ENCODE measurements at regions not wholly inside any gene's neighbourhood (a gene's known extent, or its start where the extent isn't known, plus 50 kb on each side); places are given as distances from the start of the nearest gene placed in this dataset.

DNA sequence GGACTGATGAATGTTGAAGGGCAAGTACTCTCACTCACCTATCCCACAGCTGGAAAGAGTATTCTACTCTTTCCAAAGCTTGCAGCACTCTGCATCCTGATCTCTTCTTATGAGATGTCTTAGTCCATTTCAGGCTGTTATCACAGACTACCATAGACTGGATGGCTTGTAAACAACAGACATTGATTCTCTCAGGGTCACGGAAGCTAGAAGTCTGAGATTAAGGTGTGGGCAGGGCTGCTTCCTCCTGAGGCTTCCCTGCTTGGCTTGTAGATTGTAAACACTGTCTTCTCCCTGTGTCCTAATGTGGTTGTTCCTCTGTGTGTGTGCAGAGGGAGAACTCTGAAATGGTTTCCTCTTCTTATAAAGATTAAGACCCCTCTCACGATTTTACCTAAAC, 131.2 kb downstream of the MXRA5 start:
- no peak overlapping the region for H3K9ac ChIP-seq (ENCODE audit: control insufficient read depth, extremely low read depth, insufficient read depth, low read length)
- H3K9me1 ChIP-seq (ENCODE audit: control insufficient read depth, extremely low read depth, insufficient read depth, low read length), result no peaks in the 10 kb centered on the region
- H3K36me3 ChIP-seq (ENCODE audit: control insufficient read depth in 2 of 2, extremely low read depth in 1 of 2, insufficient read depth in 2 of 2, low read length in 2 of 2), result no peaks in the 10 kb centered on the region
- dilution Hi-C loops (cut with MboI; ENCODE audit: extremely low pct_ligation_motif_present, low sequenced_read_pairs), result no loop called here
- H3K4me3 ChIP-seq (ENCODE audit: control insufficient read depth in 2 of 3, extremely low read depth in 1 of 3, insufficient read depth in 2 of 3, low read depth in 1 of 3, low read length in 3 of 3), result no peak overlapping the region
- H3K4me2 ChIP-seq (ENCODE audit: control insufficient read depth, extremely low read depth, insufficient read depth, low read depth, low read length), result no peak overlapping the region
- H4K20me1 ChIP-seq (ENCODE audit: control insufficient read depth, extremely low read depth, insufficient read depth, low read length), result no peaks in the 10 kb centered on the region
- no peaks in the 10 kb centered on the region for H3K4me1 ChIP-seq (ENCODE audit: control insufficient read depth, extremely low read depth, insufficient read depth, low read length)
- H3K79me2 ChIP-seq (ENCODE audit: control insufficient read depth, insufficient read depth, low read length), result no peaks in the 10 kb centered on the region
- no peak overlapping the region for H3K27ac ChIP-seq (ENCODE audit: control insufficient read depth, insufficient read depth, low read length)
- TF ChIP-seq, protein P1, sequence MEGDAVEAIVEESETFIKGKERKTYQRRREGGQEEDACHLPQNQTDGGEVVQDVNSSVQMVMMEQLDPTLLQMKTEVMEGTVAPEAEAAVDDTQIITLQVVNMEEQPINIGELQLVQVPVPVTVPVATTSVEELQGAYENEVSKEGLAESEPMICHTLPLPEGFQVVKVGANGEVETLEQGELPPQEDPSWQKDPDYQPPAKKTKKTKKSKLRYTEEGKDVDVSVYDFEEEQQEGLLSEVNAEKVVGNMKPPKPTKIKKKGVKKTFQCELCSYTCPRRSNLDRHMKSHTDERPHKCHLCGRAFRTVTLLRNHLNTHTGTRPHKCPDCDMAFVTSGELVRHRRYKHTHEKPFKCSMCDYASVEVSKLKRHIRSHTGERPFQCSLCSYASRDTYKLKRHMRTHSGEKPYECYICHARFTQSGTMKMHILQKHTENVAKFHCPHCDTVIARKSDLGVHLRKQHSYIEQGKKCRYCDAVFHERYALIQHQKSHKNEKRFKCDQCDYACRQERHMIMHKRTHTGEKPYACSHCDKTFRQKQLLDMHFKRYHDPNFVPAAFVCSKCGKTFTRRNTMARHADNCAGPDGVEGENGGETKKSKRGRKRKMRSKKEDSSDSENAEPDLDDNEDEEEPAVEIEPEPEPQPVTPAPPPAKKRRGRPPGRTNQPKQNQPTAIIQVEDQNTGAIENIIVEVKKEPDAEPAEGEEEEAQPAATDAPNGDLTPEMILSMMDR (optimal IDR thresholded peaks at IDR 0.05 in 1 of 3, IDR thresholded peaks at IDR 0.05 in 1 of 3, conservative IDR thresholded peaks at IDR 0.05 in 1 of 3; ENCODE audit: extremely low read depth in 1 of 3, insufficient read depth in 2 of 3, low read length in 3 of 3), result no peak
- no peak for TF ChIP-seq EZH2 (IDR thresholded peaks at IDR 0.05; ENCODE audit: low read length)
- no peak overlapping the region for H2AFZ ChIP-seq (ENCODE audit: control insufficient read depth, low read length)
- H3K9me3 ChIP-seq (ENCODE audit: control insufficient read depth, low read depth, low read length), result no peaks in the 10 kb centered on the region
- FAIRE-seq (no peak), DNase-seq (ENCODE audit: low read depth, low spot score) (no peak)
- no peaks in the 10 kb centered on the region for H3K27me3 ChIP-seq (ENCODE audit: control insufficient read depth, extremely low read depth, insufficient read depth, low read length)

DNA sequence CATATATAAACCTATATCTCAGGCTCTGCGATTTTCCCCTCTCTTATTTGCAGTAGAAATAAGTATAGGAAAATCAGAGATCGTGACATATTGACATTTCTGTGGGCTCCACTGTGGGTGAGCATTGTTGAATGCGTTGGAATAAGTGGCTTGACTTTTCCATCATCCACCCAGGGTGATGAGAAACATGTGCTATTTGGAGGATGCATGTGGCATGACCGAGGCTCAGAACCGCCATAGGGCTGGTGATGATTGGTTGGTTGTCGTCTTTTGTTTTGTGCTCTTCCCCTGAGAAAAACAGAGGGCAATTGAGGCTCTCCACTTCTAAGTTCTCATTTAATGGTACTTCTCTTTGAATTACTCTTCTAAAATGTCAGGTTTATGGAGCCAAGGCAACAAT, 140.1 kb downstream of the MXRA5 start:
- H3K36me3 ChIP-seq (ENCODE audit: control insufficient read depth in 2 of 2, extremely low read depth in 1 of 2, insufficient read depth in 2 of 2, low read length in 2 of 2), result no peaks in the 10 kb centered on the region
- dilution Hi-C loops (cut with MboI; ENCODE audit: extremely low pct_ligation_motif_present, low sequenced_read_pairs), result no loop called here
- H4K20me1 ChIP-seq (ENCODE audit: control insufficient read depth, extremely low read depth, insufficient read depth, low read length), result no peaks in the 10 kb centered on the region

More for the DNA sequence above, 140.1 kb downstream of the MXRA5 start:
- no peak overlapping the region for H3K4me3 ChIP-seq (ENCODE audit: control insufficient read depth in 2 of 3, extremely low read depth in 1 of 3, insufficient read depth in 2 of 3, low read depth in 1 of 3, low read length in 3 of 3)
- no peak overlapping the region for H3K9ac ChIP-seq (ENCODE audit: control insufficient read depth, extremely low read depth, insufficient read depth, low read length)
- DNase-seq (ENCODE audit: low read depth, low spot score) (no peak), FAIRE-seq (no peak)
- no peaks in the 10 kb centered on the region for H3K79me2 ChIP-seq (ENCODE audit: control insufficient read depth, insufficient read depth, low read length)
- H3K9me1 ChIP-seq (ENCODE audit: control insufficient read depth, extremely low read depth, insufficient read depth, low read length), result no peaks in the 10 kb centered on the region
- no peaks in the 10 kb centered on the region for H3K9me3 ChIP-seq (ENCODE audit: control insufficient read depth, low read depth, low read length)
- no peak overlapping the region for H2AFZ ChIP-seq (ENCODE audit: control insufficient read depth, low read length)
- H3K4me1 ChIP-seq (ENCODE audit: control insufficient read depth, extremely low read depth, insufficient read depth, low read length), result no peaks in the 10 kb centered on the region
- TF ChIP-seq EZH2 (IDR thresholded peaks at IDR 0.05; ENCODE audit: low read length), result no peak
- TF ChIP-seq, protein P1 (optimal IDR thresholded peaks at IDR 0.05 in 1 of 3, IDR thresholded peaks at IDR 0.05 in 1 of 3, conservative IDR thresholded peaks at IDR 0.05 in 1 of 3; ENCODE audit: extremely low read depth in 1 of 3, insufficient read depth in 2 of 3, low read length in 3 of 3), result no peak
- H3K27me3 ChIP-seq (ENCODE audit: control insufficient read depth, extremely low read depth, insufficient read depth, low read length), result no peaks in the 10 kb centered on the region
- no peak overlapping the region for H3K4me2 ChIP-seq (ENCODE audit: control insufficient read depth, extremely low read depth, insufficient read depth, low read depth, low read length)
- no peak overlapping the region for H3K27ac ChIP-seq (ENCODE audit: control insufficient read depth, insufficient read depth, low read length)
